HCT116 (cell line): ENCODE measurements at regions not wholly inside any gene's neighbourhood (a gene's known extent, or its start where the extent isn't known, plus 50 kb on each side); places are given as distances from the start of the nearest gene placed in this dataset.

ENCODE experiments used
- CTCF ChIP-seq, 3 experiments: fragments of 200-600 bp in 1 of 3; sonication (generic) in 1 of 3; IDR thresholded peaks in 2 of 3; conservative IDR thresholded peaks in 1 of 3; 2 replicates each; pipeline ENCODE4 v1.5.1; 2012 to 2017; ENCODE audit warnings: low read depth in 2 of 3, low read length in 2 of 3, antibody characterized with exemption in 1 of 3, borderline replicate concordance in 1 of 3, control low read depth in 1 of 3, mild to moderate bottlenecking in 1 of 3, mixed read lengths in 1 of 3, mixed run types in 1 of 3, moderate library complexity in 1 of 3; ENCODE audit not compliant: insufficient read depth in 1 of 3
- MAX ChIP-seq: IDR thresholded peaks from 2 replicates; pipeline ENCODE4 v1.6.1; 2012
- YY1 ChIP-seq: IDR thresholded peaks from 2 replicates; pipeline ENCODE4 v1.6.1; 2011; ENCODE audit warnings: low read length, low read depth, moderate library complexity, mild to moderate bottlenecking; ENCODE audit not compliant: insufficient replicate concordance; ENCODE audit errors: extremely low read depth

- no peak for TF ChIP-seq YY1
- TF ChIP-seq MAX, result no peak
- TF ChIP-seq CTCF (IDR thresholded peaks at IDR 0.05 in 2 of 3, conservative IDR thresholded peaks at IDR 0.05 in 1 of 3; ENCODE audit: borderline replicate concordance in 1 of 3, insufficient read depth in 1 of 3, low read depth in 2 of 3, low read length in 2 of 3), result no peak
These were observed 183.0 kb upstream of the PHACTR1 start for GRCh38 chr6:12533586-12533985.
